ENCODE measurements at regions not wholly inside any gene's neighbourhood (a gene's known extent, or its start where the extent isn't known, plus 50 kb on each side); places are given as distances from the start of the nearest gene placed in this dataset.

GRCh38 chr5:40385544-40385943, 294.2 kb upstream of the PTGER4 start:
- no peak for DNase-seq

- DNase-seq = peak; percentile 44 to 68
Measured at GRCh38 chr5:40384782-40385390, 294.8 kb upstream of the PTGER4 start.

GRCh38 chr5:40383749-40384651, 295.7 kb upstream of the PTGER4 start:
- no peak for DNase-seq

- DNase-seq = no peak
Measured at GRCh38 chr5:40381676-40382363, 297.9 kb upstream of the PTGER4 start.

- no peak for DNase-seq
Measured at GRCh38 chr5:40381016-40381415, 298.7 kb upstream of the PTGER4 start.

GRCh38 chr5:40378396-40379177, 301.1 kb upstream of the PTGER4 start:
- DNase-seq = peak; percentile 95 to 96

GRCh38 chr5:40376566-40376965, 303.1 kb upstream of the PTGER4 start:
- DNase-seq = no peak

- DNase-seq = no peak
Measured at GRCh38 chr5:40374853-40375252, 304.9 kb upstream of the PTGER4 start.

- DNase-seq = no peak
Measured at GRCh38 chr5:40368200-40368599, 311.5 kb upstream of the PTGER4 start.

GRCh38 chr5:40367255-40367654, 312.5 kb upstream of the PTGER4 start:
- peak in 1 of 2 experiments; percentile 28 for DNase-seq

- DNase-seq = no peak
Measured at GRCh38 chr5:40365342-40366330, 314.1 kb upstream of the PTGER4 start.

- DNase-seq = peak in 1 of 2 experiments; percentile 6
Measured at GRCh38 chr5:40364441-40364840, 315.3 kb upstream of the PTGER4 start.

GRCh38 chr5:40361378-40361777, 318.3 kb upstream of the PTGER4 start:
- DNase-seq = no peak

GRCh38 chr5:40360685-40361084, 319.0 kb upstream of the PTGER4 start:
- DNase-seq = no peak

- DNase-seq = no peak
Measured at GRCh38 chr5:40359832-40360231, 319.9 kb upstream of the PTGER4 start.

- no peak for DNase-seq
Measured at GRCh38 chr5:40359093-40359492, 320.6 kb upstream of the PTGER4 start.

- peak; percentile 3 to 8 for DNase-seq
Measured at GRCh38 chr5:40356248-40356647, 323.5 kb upstream of the PTGER4 start.

- no peak for DNase-seq
Measured at GRCh38 chr5:40355846-40356245, 323.9 kb upstream of the PTGER4 start.

- no peak for DNase-seq
Measured at GRCh38 chr5:40355181-40355580, 324.5 kb upstream of the PTGER4 start.

- no peak for DNase-seq
Measured at GRCh38 chr5:40354171-40354570, 325.5 kb upstream of the PTGER4 start.

GRCh38 chr5:40353442-40353841, 326.3 kb upstream of the PTGER4 start:
- no peak for DNase-seq

Data from Kasumi-1 (cell line).